GM19035 (cell line): ENCODE measurements at regions not wholly inside any gene's neighbourhood (a gene's known extent, or its start where the extent isn't known, plus 50 kb on each side); places are given as distances from the start of the nearest gene placed in this dataset.
"Not testable (repeated sequence)": the region's sequence is repeated elsewhere in the genome, so short reads cannot be mapped to it uniquely, and the experiment has no call there.

Experiments
- ATAC-seq: cut with Tn5 transposase; IDR thresholded peaks from one replicate; pipeline ENCODE4 v1.9.1; 2021; ENCODE audit not compliant: unreplicated experiment

- ATAC-seq, result no peak
Observed at GRCh38 chr20:63145156-63145555, 70.8 kb downstream of the YTHDF1 start.

- ATAC-seq, result no peak
Observed at GRCh38 chr20:63142933-63143332, 73.0 kb downstream of the YTHDF1 start.

- no peak for ATAC-seq
Observed at GRCh38 chr20:63141531-63141930, 74.4 kb downstream of the YTHDF1 start.

GRCh38 chr20:63140514-63141433 lies 75.2 kb downstream of the YTHDF1 start:
- no peak for ATAC-seq

- ATAC-seq, result no peak
Observed at GRCh38 chr20:63139837-63140236, 76.1 kb downstream of the YTHDF1 start.

GRCh38 chr20:63139356-63139755 lies 76.6 kb downstream of the YTHDF1 start:
- ATAC-seq, result no peak

- no peak for ATAC-seq
Observed at GRCh38 chr20:63138855-63139341, 77.0 kb downstream of the YTHDF1 start.

- no peak for ATAC-seq
Observed at GRCh38 chr20:63137851-63138415, 78.0 kb downstream of the YTHDF1 start.

- no peak for ATAC-seq
Observed at GRCh38 chr20:63136296-63136695, 79.6 kb downstream of the YTHDF1 start.

GRCh38 chr20:63135411-63135810 lies 80.5 kb downstream of the YTHDF1 start:
- ATAC-seq, result no peak

- not testable (repeated sequence) for ATAC-seq
Observed at GRCh38 chr20:63134711-63135361, 81.1 kb downstream of the YTHDF1 start.

- ATAC-seq, result no peak
Observed at GRCh38 chr20:63134201-63134612, 81.7 kb downstream of the YTHDF1 start.

GRCh38 chr20:63133481-63134091 lies 82.3 kb downstream of the YTHDF1 start:
- ATAC-seq, result no peak

- no peak for ATAC-seq
Observed at GRCh38 chr20:63132715-63133471, 83.0 kb downstream of the YTHDF1 start.

GRCh38 chr20:63132131-63132714 lies 83.7 kb downstream of the YTHDF1 start:
- ATAC-seq, result no peak

- no peak for ATAC-seq
Observed at GRCh38 chr20:63130658-63131577, 85.0 kb downstream of the YTHDF1 start.

- no peak for ATAC-seq
Observed at GRCh38 chr20:63129991-63130657, 85.8 kb downstream of the YTHDF1 start.

- no peak for ATAC-seq
Observed at GRCh38 chr20:63129376-63129965, 86.5 kb downstream of the YTHDF1 start.
